GM12891 (cell line): ENCODE measurements at regions not wholly inside any gene's neighbourhood (a gene's known extent, or its start where the extent isn't known, plus 50 kb on each side); places are given as distances from the start of the nearest gene placed in this dataset.
"Not testable (repeated sequence)": the region's sequence is repeated elsewhere in the genome, so short reads cannot be mapped to it uniquely, and the experiment has no call there.

Source experiments
- POLR2A ChIP-seq: IDR thresholded peaks from 2 replicates; pipeline ENCODE4 v1.6.1; 2011; ENCODE audit warnings: low read depth, low read length, control low read depth
- POLR2AphosphoS5 ChIP-seq: IDR thresholded peaks from 2 replicates; pipeline ENCODE4 v1.6.1; 2011; ENCODE audit warnings: low read depth, low read length, control low read depth

DNA sequence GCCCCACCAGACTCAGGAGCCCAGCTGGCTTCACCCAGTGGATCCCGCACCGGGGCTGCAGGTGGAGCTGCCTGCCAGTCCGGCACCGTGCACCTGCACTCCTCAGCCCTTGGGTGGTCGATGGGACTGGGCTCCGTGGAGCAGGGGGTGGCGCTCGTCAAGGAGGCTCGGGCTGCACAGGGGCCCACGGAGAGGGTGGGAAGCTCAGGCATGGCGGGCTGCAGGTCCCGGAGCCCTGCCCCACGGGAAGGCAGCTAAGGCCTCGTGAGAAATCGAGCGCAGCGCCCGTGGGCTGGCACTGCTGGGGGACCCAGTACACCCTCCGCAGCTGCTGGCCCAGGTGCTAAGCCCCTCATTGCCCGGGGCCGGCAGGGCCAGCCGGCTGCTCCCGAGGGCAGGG is 766.1 kb downstream of the RAPGEF2 start:
- not testable (repeated sequence) for TF ChIP-seq POLR2A, POLR2AphosphoS5
